Panc1 (cell line): ENCODE measurements at regions not wholly inside any gene's neighbourhood (a gene's known extent, or its start where the extent isn't known, plus 50 kb on each side); places are given as distances from the start of the nearest gene placed in this dataset.

Source experiments
- POLR2AphosphoS5 ChIP-seq: IDR thresholded peaks from 2 replicates; pipeline ENCODE4 v1.6.1; 2012; ENCODE audit warnings: mild to moderate bottlenecking, low read depth, low read length, moderate library complexity
- SIN3A ChIP-seq: IDR thresholded peaks from 2 replicates; pipeline ENCODE4 v1.6.1; 2012; ENCODE audit warnings: low read depth, mild to moderate bottlenecking, low read length, moderate library complexity, borderline replicate concordance; ENCODE audit not compliant: insufficient read depth
- TF ChIP-seq, protein P1 (sequence below), 2 experiments: IDR thresholded peaks; 2 replicates each; pipeline ENCODE4 v1.6.1; 2011 to 2012; ENCODE audit warnings: low read depth in 2 of 2, control low read depth in 1 of 2, low read length in 1 of 2, mild to moderate bottlenecking in 1 of 2, moderate library complexity in 1 of 2; ENCODE audit not compliant: insufficient read depth in 1 of 2
- TF ChIP-seq, protein P2 (sequence below): fragments of 450-650 bp; IDR thresholded peaks from 2 replicates; pipeline ENCODE4 v1.5.1; 2017; ENCODE audit warnings: mild to moderate bottlenecking

DNA sequence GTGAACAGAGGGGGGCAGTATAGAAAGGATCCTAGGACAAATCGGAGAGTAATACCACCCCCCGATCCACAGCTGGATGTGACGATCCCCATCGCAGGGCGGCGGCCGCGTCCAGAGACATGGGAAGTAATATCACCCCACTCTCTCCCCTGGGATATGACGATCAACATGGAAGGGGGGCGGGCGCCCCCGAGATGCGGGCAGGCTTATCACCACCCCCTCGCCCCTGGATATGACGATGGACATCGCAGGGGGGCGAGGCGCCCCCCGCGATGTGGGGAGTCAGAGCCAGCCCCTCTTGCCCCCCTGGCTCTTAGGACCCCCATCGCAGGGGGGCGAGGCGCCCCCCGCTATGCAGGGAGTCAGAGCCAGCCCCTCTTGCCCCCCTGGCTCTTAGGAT lies 120.4 kb upstream of the OSBPL11 start:
- TF ChIP-seq, protein P1, sequence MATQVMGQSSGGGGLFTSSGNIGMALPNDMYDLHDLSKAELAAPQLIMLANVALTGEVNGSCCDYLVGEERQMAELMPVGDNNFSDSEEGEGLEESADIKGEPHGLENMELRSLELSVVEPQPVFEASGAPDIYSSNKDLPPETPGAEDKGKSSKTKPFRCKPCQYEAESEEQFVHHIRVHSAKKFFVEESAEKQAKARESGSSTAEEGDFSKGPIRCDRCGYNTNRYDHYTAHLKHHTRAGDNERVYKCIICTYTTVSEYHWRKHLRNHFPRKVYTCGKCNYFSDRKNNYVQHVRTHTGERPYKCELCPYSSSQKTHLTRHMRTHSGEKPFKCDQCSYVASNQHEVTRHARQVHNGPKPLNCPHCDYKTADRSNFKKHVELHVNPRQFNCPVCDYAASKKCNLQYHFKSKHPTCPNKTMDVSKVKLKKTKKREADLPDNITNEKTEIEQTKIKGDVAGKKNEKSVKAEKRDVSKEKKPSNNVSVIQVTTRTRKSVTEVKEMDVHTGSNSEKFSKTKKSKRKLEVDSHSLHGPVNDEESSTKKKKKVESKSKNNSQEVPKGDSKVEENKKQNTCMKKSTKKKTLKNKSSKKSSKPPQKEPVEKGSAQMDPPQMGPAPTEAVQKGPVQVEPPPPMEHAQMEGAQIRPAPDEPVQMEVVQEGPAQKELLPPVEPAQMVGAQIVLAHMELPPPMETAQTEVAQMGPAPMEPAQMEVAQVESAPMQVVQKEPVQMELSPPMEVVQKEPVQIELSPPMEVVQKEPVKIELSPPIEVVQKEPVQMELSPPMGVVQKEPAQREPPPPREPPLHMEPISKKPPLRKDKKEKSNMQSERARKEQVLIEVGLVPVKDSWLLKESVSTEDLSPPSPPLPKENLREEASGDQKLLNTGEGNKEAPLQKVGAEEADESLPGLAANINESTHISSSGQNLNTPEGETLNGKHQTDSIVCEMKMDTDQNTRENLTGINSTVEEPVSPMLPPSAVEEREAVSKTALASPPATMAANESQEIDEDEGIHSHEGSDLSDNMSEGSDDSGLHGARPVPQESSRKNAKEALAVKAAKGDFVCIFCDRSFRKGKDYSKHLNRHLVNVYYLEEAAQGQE (IDR thresholded peaks at IDR 0.05; ENCODE audit: insufficient read depth in 1 of 2, low read depth in 2 of 2, low read length in 1 of 2): no peak
- no peak for TF ChIP-seq SIN3A
- TF ChIP-seq, protein P2, sequence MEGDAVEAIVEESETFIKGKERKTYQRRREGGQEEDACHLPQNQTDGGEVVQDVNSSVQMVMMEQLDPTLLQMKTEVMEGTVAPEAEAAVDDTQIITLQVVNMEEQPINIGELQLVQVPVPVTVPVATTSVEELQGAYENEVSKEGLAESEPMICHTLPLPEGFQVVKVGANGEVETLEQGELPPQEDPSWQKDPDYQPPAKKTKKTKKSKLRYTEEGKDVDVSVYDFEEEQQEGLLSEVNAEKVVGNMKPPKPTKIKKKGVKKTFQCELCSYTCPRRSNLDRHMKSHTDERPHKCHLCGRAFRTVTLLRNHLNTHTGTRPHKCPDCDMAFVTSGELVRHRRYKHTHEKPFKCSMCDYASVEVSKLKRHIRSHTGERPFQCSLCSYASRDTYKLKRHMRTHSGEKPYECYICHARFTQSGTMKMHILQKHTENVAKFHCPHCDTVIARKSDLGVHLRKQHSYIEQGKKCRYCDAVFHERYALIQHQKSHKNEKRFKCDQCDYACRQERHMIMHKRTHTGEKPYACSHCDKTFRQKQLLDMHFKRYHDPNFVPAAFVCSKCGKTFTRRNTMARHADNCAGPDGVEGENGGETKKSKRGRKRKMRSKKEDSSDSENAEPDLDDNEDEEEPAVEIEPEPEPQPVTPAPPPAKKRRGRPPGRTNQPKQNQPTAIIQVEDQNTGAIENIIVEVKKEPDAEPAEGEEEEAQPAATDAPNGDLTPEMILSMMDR: no peak
- TF ChIP-seq POLR2AphosphoS5: no peak
